GM23248 (cell line): ENCODE measurements at regions not wholly inside any gene's neighbourhood (a gene's known extent, or its start where the extent isn't known, plus 50 kb on each side); places are given as distances from the start of the nearest gene placed in this dataset.
A peak's percentile ranks its signal among the peaks of the same experiment; 100 is the strongest.

ENCODE experiments used
- DNase-seq: peaks from one replicate; pipeline ENCODE4 v3.0.0-alpha.2; 2015
- H2AFZ ChIP-seq: fragments of 200-600 bp; sonication (generic); 2 replicates; pipeline ENCODE4 v1.6.1; 2016; ENCODE audit warnings: antibody characterized with exemption
- H3F3A ChIP-seq: fragments of 200-600 bp; sonication (generic); 2 replicates; pipeline ENCODE4 v1.6.1; 2016; ENCODE audit warnings: mild to moderate bottlenecking, antibody characterized with exemption, mixed run types; ENCODE audit not compliant: insufficient read depth
- H3K27ac ChIP-seq: fragments of 200-600 bp; sonication (generic); 2 replicates; pipeline ENCODE4 v1.5.1; 2016; ENCODE audit warnings: mild to moderate bottlenecking
- H3K27me3 ChIP-seq: fragments of 200-600 bp; sonication (generic); replicated peaks from 2 replicates; pipeline ENCODE4 v1.6.1; 2016; ENCODE audit warnings: mild to moderate bottlenecking; ENCODE audit not compliant: insufficient read depth
- H3K36me3 ChIP-seq: fragments of 200-600 bp; sonication (generic); 2 replicates; pipeline ENCODE4 v1.6.1; 2016; ENCODE audit warnings: low read depth, mild to moderate bottlenecking
- H3K4me1 ChIP-seq: fragments of 200-600 bp; sonication (generic); 2 replicates; pipeline ENCODE4 v1.6.1; 2016; ENCODE audit warnings: mild to moderate bottlenecking; ENCODE audit not compliant: insufficient read depth
- H3K4me2 ChIP-seq: fragments of 200-600 bp; sonication (generic); one replicate; pipeline ENCODE4 v1.6.1; 2016; ENCODE audit warnings: mild to moderate bottlenecking; ENCODE audit not compliant: unreplicated experiment
- H3K4me3 ChIP-seq: fragments of 200-600 bp; sonication (generic); 2 replicates; pipeline ENCODE4 v1.5.1; 2016; ENCODE audit warnings: mild to moderate bottlenecking
- H3K79me2 ChIP-seq: fragments of 200-600 bp; sonication (generic); 2 replicates; pipeline ENCODE4 v1.6.1; 2016; ENCODE audit warnings: mild to moderate bottlenecking; ENCODE audit not compliant: insufficient read depth
- H3K9ac ChIP-seq: fragments of 200-600 bp; sonication (generic); 2 replicates; pipeline ENCODE4 v1.6.1; 2016; ENCODE audit warnings: mild to moderate bottlenecking
- H3K9me2 ChIP-seq: fragments of 200-600 bp; sonication (generic); 2 replicates; pipeline ENCODE4 v1.6.1; 2016; ENCODE audit warnings: mixed run types, mild to moderate bottlenecking, moderate library complexity; ENCODE audit not compliant: insufficient read depth
- H3K9me3 ChIP-seq: fragments of 200-600 bp; sonication (generic); one replicate; pipeline ENCODE4 v1.6.1; 2017; ENCODE audit warnings: low read depth
- H4K20me1 ChIP-seq: fragments of 200-600 bp; sonication (generic); 2 replicates; pipeline ENCODE4 v1.6.0; 2016; ENCODE audit not compliant: insufficient read depth
- EZH2 ChIP-seq: fragments of 200-600 bp; sonication (generic); IDR thresholded peaks from 2 replicates; pipeline ENCODE4 v1.6.1; 2018; ENCODE audit warnings: antibody characterized with exemption, mild to moderate bottlenecking; ENCODE audit not compliant: insufficient read depth, poor library complexity, severe bottlenecking
- EZH2phosphoT487 ChIP-seq: fragments of 200-600 bp; sonication (generic); IDR thresholded peaks from 2 replicates; pipeline ENCODE4 v1.6.1; 2018; ENCODE audit warnings: antibody characterized with exemption, moderate library complexity, mild to moderate bottlenecking, low read depth; ENCODE audit not compliant: insufficient read depth
- WGBS, 2 experiments: methylation state at CpG; one replicate each; pipeline ENCODE4 v1.1.6; 2015 to 2017; ENCODE audit warnings: low lambda C conversion rate in 2 of 2, low coverage in 1 of 2; ENCODE audit errors: missing lambda C conversion rate in 2 of 2; 5-methylcytosine and 5-hydroxymethylcytosine counted together
- in situ Hi-C: fragments of 300-500 bp; cut with MboI; formaldehyde crosslinking; loops from 2 replicates; pipeline ENCODE4 v1.15.0; 2020

GRCh38 chr5:153209687-153210086 is 280.8 kb upstream of the GRIA1 start:
- 22 to 30% methylated on average over 2 of the region's 2 CpGs for WGBS, 2 experiments

DNA sequence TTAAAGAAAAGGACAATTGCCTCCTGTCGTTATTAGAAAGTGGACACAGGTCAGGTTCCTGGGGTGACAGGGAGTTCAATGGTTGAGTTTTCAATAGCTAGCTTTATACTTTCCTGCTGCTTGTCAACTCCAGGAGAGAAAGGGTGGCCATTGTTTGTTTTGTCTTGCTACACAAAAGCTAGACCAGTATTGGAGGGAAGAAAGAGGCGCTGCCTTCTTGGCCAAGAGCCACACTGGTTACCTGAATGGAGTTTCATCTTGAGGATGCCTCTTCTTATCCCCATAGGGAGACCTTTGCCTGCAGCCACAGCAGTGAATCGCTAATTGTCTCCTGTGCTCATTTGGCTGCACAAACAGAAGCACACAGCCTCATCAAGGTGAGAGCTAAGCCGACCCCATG is 279.4 kb upstream of the GRIA1 start:
- TF ChIP-seq EZH2phosphoT487, result no peak
- no peak for TF ChIP-seq EZH2
- no peaks in the 10 kb centered on the region for H3K4me1 ChIP-seq
- H3K9ac ChIP-seq, result no peak overlapping the region
- no peaks in the 10 kb centered on the region for H4K20me1 ChIP-seq
- no peak for DNase-seq
- no peaks in the 10 kb centered on the region for H3K9me2 ChIP-seq
- H3K4me3 ChIP-seq, result no peak overlapping the region
- no peaks in the 10 kb centered on the region for H3K9me3 ChIP-seq
- no peaks in the 10 kb centered on the region for H3K79me2 ChIP-seq
- H3K27ac ChIP-seq, result no peak overlapping the region
- WGBS, 2 experiments, result 11 to 12% methylated on average over 4 of the region's 4 CpGs
- no peaks in the 10 kb centered on the region for H3K36me3 ChIP-seq
- no peak overlapping the region for H3K4me2 ChIP-seq
- no peak overlapping the region for H2AFZ ChIP-seq
- in situ Hi-C loops, result no loop called here
- no peaks in the 10 kb centered on the region for H3F3A ChIP-seq
- no peaks in the 10 kb centered on the region for H3K27me3 ChIP-seq

More at GRCh38 chr5:153209687-153210086, 280.8 kb upstream of the GRIA1 start:
- in situ Hi-C loops, result no loop called here
- H3K4me2 ChIP-seq, result no peak overlapping the region
- H3K27ac ChIP-seq, result no peak overlapping the region
- no peaks in the 10 kb centered on the region for H3K4me1 ChIP-seq
- H3F3A ChIP-seq, result no peaks in the 10 kb centered on the region
- H3K79me2 ChIP-seq, result no peaks in the 10 kb centered on the region
- H3K9me2 ChIP-seq, result no peaks in the 10 kb centered on the region
- H3K9ac ChIP-seq, result no peak overlapping the region
- no peaks in the 10 kb centered on the region for H3K27me3 ChIP-seq
- no peak overlapping the region for H3K4me3 ChIP-seq
- no peak overlapping the region for H2AFZ ChIP-seq
- no peaks in the 10 kb centered on the region for H4K20me1 ChIP-seq
- H3K36me3 ChIP-seq, result no peaks in the 10 kb centered on the region
- DNase-seq, result no peak
- no peaks in the 10 kb centered on the region for H3K9me3 ChIP-seq
- TF ChIP-seq EZH2 (no peak), EZH2phosphoT487 (no peak)

- H3K9me2 ChIP-seq, result no peaks in the 10 kb centered on the region
- in situ Hi-C loops, result no loop called here
- H4K20me1 ChIP-seq, result no peaks in the 10 kb centered on the region
- H3K27ac ChIP-seq, result no peak overlapping the region
- no peaks in the 10 kb centered on the region for H3K9me3 ChIP-seq
- no peaks in the 10 kb centered on the region for H3K36me3 ChIP-seq
- H3K4me2 ChIP-seq, result no peak overlapping the region
- H3K79me2 ChIP-seq, result no peaks in the 10 kb centered on the region
- H3K4me3 ChIP-seq, result no peak overlapping the region
- TF ChIP-seq EZH2phosphoT487 (no peak), EZH2 (no peak)
- no peak overlapping the region for H3K9ac ChIP-seq
- no peak for DNase-seq
- no peaks in the 10 kb centered on the region for H3K27me3 ChIP-seq
- no peaks in the 10 kb centered on the region for H3K4me1 ChIP-seq
- 47 to 62% methylated on average over 3 of the region's 3 CpGs for whole genome bisulfite sequencing, 2 experiments
- no peak overlapping the region for H2AFZ ChIP-seq
- no peaks in the 10 kb centered on the region for H3F3A ChIP-seq
Measured at GRCh38 chr5:153212471-153212870, 278.0 kb upstream of the GRIA1 start.

DNA sequence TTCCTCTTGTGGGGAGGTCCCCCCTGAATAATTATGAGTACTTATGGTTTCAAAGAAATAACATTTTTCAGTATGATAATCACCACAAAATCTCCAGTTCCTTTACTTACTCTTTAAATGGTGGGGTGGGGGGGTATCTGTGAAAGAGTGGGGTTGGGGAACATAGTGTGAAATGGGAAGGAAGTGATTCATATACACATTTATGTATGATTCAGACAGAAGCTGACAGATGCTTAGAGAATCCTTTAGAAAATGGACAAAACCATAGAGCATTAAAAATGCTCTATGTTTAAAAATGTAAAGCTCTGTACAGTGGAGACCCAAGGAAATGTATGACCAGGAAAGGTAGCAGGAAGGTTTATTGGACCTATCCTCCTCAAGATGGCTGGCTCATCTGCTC is 267.5 kb upstream of the GRIA1 start:
- no peaks in the 10 kb centered on the region for H3K27me3 ChIP-seq
- H3K9me3 ChIP-seq, result no peaks in the 10 kb centered on the region
- H3K79me2 ChIP-seq, result no peaks in the 10 kb centered on the region
- peak overlapping the region; percentile 16 for H3K4me2 ChIP-seq
- H3F3A ChIP-seq, result 0 out of 2 replicates have a peak, but pooled peaks cover 8% of the 10 kb centered on the region
- no peak overlapping the region; the same call in 1 of the 2 replicates for H3K4me3 ChIP-seq
- H3K27ac ChIP-seq, result no peak overlapping the region
- in situ Hi-C loops, result no loop called here
- peaks cover 4% of the 10 kb centered on the region; the same call in 1 of the 2 replicates for H3K4me1 ChIP-seq
- no peaks in the 10 kb centered on the region for H3K9me2 ChIP-seq
- no peak for TF ChIP-seq EZH2
- no peak for TF ChIP-seq EZH2phosphoT487
- no peak overlapping the region for H2AFZ ChIP-seq
- no peaks in the 10 kb centered on the region for H4K20me1 ChIP-seq
- no peak overlapping the region for H3K9ac ChIP-seq
- peak; percentile 47 for DNase-seq
- H3K36me3 ChIP-seq, result no peaks in the 10 kb centered on the region

DNA sequence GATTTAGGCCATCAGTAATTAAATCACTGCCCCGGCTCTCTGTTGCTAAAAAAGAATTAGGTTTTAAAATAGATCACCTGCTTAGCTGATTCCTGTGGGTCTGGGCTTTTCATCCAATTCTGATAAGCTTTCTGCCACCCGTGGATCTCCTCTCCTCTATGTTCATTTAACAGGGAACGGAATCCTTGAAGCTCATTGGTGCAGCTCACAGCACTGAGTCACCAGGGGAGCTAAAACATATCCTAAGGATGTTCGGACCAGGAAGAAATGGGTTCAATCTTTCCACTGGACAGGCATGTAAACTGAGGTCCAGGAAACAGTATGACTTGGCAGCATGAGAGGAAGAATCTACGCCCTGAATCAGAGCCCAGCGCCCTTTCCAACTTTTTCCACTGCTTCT is 267.1 kb upstream of the GRIA1 start:
- H3K9ac ChIP-seq, result no peak overlapping the region
- peaks cover 4% of the 10 kb centered on the region; the same call in 1 of the 2 replicates for H3K4me1 ChIP-seq
- no peaks in the 10 kb centered on the region for H3K9me3 ChIP-seq
- whole genome bisulfite sequencing, 2 experiments, result 24 to 28% methylated on average over 6 of the region's 6 CpGs
- no peak overlapping the region; the same call in 1 of the 2 replicates for H3K4me3 ChIP-seq
- peak overlapping the region; percentile 16 for H3K4me2 ChIP-seq
- H3K9me2 ChIP-seq, result no peaks in the 10 kb centered on the region
- TF ChIP-seq EZH2 (no peak), EZH2phosphoT487 (no peak)
- H3K27ac ChIP-seq, result no peak overlapping the region
- peak; percentile 4 for DNase-seq
- H4K20me1 ChIP-seq, result no peaks in the 10 kb centered on the region
- no peaks in the 10 kb centered on the region for H3K27me3 ChIP-seq
- H2AFZ ChIP-seq, result no peak overlapping the region
- 0 out of 2 replicates have a peak, but pooled peaks cover 8% of the 10 kb centered on the region for H3F3A ChIP-seq
- no peaks in the 10 kb centered on the region for H3K79me2 ChIP-seq
- in situ Hi-C loops, result no loop called here
- no peaks in the 10 kb centered on the region for H3K36me3 ChIP-seq
